ENCODE measurements at regions not wholly inside any gene's neighbourhood (a gene's known extent, or its start where the extent isn't known, plus 50 kb on each side); places are given as distances from the start of the nearest gene placed in this dataset.

DNA sequence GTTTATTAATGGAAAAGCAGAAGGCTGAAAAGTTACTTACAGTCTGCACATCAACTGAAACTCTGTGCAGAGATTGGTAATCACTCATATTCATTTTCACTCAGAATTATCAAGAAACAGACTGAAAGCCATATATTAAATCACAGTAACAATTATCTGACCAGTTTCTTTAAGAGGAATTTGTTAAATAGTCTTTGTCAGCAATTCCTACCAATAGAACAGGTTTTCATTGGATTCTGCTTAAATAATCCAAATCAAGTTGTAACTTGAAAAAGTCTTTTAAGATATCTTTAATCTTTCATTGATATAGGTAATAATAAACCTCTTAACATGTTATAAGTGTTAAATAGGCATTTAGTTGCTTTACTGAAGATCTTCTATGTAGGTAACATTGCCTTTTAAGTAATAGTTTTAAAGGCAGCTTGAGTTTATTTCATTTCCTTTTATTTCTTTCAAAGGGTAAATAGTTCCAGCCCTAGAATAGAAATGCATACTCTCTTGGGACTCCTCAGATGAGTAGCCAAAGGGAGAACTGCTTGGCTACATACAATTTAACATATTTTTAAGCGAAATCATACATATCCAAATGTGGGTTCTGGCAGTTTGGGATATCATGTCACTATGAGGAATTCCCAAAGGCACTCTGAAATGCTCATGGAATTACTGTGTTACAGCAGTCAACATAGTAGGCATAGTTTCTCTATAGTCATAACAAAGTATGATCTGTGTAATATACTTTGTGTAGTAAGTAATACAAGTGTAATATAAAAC is 326.0 kb upstream of the SPRY2 start:
- no peak for DNase-seq (ENCODE audit: low spot score)

DNA sequence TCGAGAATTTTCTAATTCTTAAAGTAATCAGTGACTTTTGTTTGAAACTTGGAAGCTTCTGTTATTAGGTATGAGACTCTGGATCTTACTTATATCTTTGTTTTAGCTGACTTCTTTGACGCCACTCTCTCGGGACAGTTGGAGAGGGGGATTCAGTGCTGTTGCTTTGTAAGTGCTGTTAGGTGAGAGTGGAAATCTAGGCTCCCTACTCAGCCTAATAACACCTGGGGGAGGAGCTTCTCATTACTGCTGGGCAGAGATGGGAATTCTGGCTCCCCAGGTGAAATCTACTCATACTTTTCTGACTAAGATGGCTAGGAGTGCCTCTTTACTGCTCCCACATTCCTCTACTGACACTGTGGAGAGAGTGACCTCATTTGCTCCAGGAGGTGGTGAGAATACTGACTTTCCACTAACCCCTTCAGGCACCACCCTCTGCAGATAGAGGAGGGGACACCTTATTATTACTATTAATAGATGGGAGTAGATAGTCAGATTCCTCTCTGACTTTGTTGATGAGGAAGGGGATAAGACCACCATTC is 324.9 kb upstream of the SPRY2 start:
- no peak for DNase-seq (ENCODE audit: low spot score)

DNA sequence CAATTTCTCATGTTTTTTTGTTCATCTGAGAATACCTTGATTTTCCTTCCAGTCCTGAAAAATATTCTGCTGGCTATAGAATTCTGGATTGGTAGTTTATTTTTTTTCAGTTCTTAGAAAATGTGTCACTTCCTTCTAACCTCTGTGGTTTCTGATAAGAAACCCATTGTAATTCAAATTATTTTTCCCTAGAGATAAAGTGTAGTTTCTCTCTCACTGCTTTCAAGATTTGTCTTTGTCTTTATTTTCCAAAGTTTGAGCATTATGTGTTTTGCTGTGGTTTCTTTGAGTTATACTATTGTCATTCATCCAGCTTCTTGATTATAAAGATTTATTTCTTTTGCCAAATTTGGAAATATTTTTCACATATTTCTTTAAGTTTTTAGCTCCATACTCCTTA is 324.0 kb upstream of the SPRY2 start:
- no peak for DNase-seq (ENCODE audit: low spot score)

DNA sequence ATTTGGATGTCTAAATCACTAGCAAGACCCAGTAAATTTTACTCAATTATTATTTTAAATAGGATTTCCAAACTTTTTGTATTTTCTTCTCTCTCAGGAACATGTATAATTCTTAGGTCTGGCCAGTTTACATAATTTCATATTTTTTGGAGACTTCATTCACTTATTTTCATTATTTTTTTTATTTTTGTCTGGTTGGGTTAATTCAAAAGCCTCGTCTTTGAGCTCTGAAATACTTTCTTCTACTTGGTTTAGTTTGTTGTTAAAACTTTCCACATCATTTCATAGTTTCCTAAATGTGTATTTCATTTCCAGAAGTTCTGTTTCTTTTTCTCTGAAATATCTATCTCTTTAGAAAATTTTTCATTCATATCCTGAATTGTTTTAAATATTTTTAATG is 322.9 kb upstream of the SPRY2 start:
- no peak for DNase-seq (ENCODE audit: low spot score)

DNA sequence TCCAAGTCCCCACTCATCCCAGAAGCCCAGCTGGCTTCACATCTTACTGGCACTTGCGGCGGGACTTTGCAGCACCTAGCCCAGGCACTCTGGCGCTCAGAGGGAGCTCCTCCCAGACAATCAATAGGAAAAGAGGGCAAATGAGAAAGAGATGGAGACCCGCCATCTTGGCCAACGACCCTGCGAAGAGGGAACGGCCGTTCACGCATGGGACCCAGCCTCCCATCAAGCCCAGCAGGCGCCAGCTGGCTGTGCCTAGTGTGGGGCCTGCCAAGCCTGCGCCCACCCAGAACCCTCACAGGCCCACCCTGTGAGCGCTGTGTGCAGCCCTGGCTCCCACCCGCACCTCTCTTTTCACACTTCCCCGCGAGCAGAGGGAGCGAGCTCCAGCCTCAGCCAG is 317.8 kb upstream of the SPRY2 start:
- no peak for DNase-seq (ENCODE audit: low spot score)

DNA sequence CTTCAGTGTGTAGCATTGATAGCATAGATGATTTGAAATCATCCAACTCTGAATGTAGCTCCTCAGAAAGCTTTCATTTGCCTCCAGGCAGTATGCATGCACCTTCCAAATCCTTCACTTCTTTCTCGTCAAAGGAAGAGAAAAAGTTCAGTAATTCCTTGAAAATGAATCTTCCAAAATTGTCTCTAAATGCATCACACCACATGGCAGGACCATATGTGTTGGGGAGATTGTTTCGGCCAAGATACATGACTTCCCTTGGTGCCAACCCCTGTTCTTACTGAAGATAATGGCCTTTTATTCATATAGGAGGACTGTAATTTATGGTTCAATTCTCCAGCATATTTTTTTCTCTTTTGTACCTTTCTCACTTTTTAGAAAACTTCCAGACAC is 315.6 kb upstream of the SPRY2 start:
- DNase-seq (ENCODE audit: low spot score), result no peak

DNA sequence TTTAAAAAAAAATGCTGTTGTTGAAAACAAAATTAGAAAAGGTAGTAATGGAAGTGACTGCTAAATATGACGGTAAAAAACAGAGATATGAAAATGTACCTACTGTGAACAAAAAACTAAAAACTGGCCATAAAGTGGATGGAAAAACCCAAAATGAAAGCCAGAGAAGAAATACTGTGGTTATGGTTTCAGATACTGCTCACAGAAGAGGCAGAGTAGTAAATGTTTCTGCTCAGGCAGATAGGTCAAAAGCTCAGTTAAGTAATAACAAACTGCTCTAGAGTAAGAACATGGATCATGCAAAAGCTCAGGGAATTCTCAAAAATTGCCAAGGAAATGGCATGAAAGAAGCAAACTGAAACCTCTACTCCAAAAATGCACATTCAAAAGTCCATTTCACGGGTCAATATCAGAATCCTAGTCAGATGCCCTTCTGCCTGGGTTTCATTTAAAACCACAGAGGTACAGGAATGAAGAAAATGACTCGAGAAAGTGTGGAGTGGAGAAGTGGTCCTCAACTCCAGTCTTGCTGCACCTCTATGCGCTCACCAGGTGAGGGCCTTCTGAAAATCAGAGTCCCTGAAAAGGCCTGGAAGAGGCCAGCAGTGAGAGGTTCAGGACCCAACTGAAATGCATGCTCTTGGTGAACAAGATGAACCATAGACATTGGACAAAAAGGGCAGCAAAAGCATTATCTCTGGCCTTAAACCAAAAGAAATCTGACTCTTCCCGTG is 315.0 kb upstream of the SPRY2 start:
- no peak for DNase-seq (ENCODE audit: low spot score)

DNA sequence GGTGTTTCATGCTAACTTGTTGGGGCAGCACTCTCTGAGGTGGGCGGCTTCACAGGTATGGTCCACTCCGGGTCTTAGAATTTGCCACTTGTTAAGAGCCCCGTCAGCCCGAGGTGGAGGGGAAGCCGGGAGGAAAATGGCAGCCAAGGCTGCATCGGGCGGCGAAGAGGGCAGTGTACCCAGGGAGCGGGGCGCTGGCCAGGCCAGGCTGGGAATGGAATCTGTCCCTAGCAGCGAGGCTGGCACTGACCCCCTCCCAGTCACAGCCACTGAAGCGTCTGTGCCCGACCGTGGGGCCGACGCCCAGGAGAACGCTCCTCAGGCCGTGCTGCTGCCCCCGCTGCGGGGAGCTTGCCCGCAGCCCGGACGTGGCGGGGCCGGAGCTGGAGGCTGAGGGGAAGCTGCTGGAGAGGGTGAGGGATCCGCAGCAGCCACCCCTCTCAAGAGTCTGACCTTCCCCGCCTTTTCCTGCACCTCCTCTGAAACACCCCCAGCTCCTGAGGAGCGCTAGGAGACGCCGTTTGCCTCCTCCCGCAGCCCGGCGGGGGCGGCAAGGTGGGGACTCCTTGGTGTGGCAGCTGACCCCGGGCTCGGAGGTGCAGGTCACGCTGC is 313.8 kb upstream of the SPRY2 start:
- no peak for DNase-seq (ENCODE audit: low spot score)

DNA sequence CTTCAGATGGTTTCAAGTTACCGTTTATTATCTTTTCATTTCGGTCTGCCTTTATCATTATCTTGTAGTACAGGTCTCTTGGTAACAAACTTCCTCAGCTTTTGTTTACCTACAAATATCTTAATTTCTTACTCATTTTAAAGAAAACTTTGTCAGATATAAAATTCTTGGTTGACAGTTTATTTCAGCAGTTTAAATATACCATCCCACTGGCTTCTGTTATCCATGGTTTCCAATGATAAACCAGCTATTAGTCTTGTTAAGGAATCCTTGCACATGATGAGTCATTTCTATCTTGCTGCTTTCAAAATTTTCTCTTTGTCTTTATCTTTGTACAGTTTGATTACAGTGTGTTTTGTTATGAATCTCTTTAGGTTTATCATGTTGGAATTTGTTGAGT is 308.3 kb upstream of the SPRY2 start:
- DNase-seq (ENCODE audit: low spot score), result no peak

DNA sequence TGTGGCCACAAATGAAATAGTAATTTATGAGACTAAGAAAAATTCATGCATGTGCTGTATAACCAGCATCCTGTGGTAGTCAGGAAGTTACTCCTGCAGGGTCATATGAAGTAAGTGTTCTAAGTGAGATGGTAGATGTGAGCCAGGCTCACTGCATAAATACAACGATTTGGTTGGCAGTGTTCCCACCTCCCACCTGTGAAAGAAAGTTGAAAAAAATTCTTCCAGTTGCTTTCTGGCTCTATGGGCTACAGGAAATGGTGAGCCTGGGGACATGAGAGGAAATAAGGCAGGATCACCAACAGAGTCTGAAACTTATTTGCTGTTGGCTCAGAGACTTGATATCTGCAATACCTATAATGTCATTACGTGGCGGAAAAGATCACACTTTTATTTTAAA is 301.7 kb upstream of the SPRY2 start:
- DNase-seq (ENCODE audit: low spot score), result no peak

DNA sequence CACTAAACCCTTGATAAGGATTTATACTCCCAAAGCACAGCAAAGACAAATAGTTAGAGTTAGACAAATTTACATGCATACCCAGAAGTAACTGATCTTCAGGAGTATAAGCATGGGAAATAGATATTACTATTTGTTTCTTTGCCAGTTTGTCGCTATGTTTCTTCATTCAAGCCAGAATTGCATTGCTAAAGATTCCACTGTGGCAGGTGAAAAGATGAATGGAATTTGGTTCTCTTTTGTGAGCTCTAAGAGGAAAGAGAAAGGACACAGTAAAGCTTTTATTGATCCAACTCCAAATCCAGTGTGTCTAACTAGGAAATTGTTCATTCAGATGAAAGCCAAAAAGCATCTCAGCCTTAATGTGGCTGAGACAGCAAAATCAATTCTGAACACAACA is 292.3 kb upstream of the SPRY2 start:
- no peak for DNase-seq (ENCODE audit: low spot score)

DNA sequence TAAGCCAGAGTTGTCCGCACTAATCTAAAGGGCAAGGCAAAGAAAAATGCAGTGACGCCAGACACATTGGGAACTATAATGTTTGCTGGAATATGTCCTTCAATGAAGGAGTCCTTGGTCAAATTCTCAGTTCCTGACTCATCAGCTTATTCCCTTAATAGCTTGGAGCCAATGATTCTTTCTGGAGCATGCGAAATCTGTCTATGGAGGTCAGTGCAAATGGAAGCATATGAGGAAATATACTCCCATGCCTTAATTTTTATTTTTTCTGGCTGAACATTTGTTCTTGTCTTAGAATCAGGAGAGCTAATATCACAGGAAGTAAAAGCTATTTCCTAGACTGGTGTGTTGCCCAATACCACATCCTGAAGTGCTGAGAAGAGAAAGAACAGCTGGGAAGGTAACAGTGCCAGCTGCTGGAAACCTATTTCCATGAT is 289.8 kb upstream of the SPRY2 start:
- no peak for DNase-seq (ENCODE audit: low spot score)

DNA sequence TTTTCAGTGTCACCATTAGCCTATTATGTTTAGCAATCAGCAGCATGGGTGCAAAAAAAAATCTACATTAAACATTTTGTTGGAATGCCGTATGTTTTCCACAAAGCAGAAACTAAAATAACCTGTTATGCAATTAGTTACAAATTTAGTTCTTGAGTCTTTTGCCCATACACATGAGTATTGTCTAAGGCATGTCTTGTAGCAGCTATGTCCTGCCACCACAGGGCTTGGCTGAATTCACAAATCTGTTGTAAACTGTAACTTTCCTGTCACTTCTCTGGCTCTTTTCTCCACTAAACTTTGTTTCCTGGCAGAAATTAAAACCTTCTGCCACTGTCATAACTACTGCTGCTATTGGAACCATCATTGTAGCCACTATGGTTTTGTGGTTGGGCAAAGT is 277.9 kb upstream of the SPRY2 start:
- no peak for DNase-seq (ENCODE audit: low spot score)

DNA sequence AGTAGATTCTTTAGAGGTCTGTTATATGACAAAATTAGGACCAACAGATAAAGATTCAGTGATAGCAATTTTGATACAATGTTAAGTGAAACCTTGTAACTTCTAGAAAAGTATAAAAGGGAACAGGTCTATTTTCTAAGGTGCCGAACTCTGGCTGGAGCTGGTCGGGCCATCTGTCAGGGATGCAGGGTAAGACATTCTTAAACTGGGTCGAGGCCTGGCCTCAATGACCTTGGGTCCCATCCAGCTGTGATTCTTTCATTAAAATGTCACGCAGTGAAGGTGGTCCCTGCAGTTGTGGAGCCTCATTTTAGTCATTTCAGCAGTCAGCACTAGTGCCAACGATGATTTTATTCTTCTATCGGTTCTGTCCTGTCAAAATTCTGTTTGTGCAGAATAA is 271.9 kb upstream of the SPRY2 start:
- DNase-seq (ENCODE audit: low spot score), result no peak

DNA sequence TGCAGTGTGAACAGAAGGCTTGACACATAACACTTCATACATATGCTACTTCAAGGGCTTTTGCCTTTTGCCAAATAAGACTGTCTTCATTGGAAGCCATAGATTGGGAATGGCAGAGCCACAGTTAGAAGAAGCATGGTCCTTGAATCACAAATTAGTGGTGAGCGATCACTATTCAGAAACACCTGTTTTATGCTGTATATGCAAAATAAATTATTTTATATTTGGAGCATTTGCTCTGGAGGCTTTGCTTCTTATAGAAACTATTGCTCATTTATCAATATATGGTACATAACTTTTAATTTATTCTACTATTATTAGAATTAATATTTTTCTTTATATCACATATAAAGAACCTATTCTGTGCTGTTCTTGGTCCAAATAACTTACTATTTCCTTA is 270.4 kb upstream of the SPRY2 start:
- no peak for DNase-seq (ENCODE audit: low spot score)

DNA sequence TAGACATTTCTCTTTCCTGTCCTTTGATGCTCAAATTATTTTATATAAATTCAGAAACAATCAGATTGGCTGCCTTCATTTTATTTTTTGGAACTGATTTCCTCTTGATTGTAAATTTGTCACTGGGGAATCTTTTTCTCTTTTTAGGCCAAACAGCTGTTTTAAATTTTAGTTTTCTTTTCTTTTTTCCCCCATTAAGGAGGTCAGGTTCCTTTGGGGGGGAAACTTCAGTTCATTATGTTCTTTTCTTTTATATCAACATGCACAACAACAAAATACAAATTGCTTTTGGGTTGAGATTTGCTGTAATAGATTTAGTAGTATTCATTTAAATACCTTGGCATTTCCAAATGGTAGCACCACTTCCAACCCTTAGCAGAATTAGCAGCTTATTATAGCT is 264.8 kb upstream of the SPRY2 start:
- DNase-seq (ENCODE audit: low spot score), result no peak

DNA sequence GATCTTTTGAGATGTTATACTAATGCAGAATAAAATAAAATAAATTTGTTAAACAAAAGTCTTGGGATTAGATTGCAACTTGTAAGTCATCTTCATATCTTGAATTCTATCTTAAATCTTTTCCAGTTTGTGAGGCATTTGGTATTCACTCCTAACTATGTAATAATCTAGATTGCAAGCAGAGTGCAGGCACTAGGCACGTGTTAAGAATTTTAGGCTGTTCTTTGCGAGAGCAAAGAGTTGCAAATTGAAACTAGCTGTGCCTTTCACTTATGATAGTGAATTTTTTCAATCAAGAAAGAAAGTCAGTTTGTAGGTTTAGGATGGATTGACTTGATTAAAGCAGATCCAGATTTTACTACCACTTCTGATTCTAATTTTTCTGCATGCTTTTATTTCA is 264.1 kb upstream of the SPRY2 start:
- no peak for DNase-seq (ENCODE audit: low spot score)

DNA sequence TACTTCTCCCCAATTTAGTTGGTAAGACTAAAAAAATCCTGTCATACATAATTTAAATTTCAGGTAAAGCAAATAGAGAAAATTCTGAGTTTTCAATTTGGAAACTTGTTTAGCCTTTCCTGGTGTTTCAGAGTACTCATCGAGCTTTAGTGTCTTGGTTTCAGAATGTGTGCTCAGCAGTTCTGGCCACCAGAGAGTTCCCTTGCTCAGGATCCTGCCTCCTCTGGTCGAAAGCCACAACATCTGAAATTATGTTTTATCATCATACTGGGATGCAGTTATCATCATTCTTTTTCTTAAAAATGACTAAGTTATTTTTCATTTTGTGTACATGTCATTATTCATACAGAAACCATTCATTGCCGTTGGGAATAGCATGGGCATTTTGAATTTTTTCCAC is 263.2 kb upstream of the SPRY2 start:
- DNase-seq (ENCODE audit: low spot score), result no peak

DNA sequence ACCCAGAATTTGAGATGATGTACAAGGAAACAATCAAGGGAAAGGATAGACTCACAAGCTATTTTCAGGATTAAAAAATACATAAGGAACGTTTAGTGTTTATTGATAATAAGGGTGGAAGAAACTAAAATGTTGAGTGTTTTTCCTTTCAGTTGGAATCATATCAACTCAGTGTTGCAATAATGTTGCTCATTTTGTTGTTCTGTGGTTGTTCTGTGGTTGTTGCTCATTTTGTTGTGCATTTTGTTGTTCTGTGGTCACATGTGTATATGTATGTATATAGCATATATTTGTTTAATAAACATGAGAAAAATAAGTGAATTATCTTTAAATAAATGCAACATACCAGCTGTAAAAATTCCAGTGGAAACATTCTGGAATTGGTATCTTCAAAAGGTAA is 262.4 kb upstream of the SPRY2 start:
- DNase-seq (ENCODE audit: low spot score), result no peak

DNA sequence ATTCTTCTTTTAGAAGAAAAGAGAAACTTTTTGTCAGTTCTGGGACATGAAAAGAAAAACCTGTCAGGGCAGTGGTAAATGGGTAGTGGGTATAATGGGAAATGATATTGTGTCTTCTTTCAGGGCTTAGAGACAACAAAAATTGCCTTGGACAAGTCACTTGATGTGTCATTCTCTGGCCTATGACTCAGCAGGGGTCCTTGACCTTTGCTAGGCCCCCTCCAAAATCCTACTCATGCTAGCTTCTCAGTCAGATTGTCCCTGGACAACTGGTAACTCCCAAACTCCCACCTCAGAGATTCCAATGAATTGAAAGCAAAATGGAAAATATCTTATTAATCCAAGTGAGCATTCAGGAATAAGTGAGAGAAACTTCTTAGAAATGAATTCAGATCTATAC is 258.8 kb upstream of the SPRY2 start:
- DNase-seq (ENCODE audit: low spot score), result no peak

DNA sequence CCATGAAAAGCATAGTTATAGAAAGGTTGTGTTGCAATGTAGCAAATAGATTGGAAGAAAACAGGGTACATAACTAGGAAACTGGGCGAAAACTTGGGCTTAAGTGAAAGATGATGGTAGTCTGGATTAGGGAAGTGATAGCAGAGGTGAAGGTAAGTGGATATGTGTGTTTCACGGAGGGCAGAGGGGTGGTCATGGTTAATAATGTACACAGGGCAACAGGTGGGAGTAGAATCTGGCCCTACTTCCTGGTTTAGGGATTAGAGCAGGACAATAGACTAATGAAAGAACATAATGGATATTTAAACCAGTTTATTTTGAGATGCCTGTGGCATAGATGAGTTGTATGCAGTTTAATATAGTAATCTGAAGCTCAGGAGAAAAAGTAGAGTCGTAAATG is 257.3 kb upstream of the SPRY2 start:
- no peak for DNase-seq (ENCODE audit: low spot score)

DNA sequence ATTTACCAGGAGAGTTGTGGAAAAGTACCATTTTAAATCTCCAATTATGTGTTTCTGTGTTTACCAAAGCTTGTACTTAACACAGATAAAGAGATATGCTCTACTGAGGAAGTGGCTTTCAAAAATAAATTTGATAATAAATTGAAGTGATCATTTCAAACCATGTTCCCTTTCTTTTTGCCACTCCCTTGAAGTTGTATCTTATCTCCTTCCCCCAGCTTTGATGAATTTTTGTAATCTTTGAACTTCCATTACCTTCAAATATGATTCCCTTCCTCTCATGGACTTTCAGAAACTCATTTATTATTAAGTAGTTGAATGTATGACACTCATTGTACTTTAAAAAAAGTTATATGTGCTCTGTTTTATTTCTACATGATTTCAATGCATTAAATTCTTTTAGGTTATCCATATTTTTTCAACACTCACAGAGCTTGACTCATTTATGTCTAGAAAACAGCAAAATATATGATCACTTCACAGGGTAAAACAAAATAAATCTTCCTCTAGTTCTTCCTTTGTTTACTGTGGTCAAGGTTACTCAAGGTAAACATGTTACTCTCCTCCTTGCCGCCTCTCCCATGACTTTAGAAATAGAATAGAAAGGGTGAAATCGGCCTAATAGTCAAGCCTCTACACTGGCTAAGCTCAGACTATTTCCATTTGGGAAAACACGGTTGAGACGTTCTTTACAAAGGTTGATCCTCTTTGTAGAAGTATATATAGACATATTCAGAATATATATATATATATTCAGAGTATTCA is 251.2 kb upstream of the SPRY2 start:
- no peak for DNase-seq (ENCODE audit: low spot score)
